ENCODE measurements at regions not wholly inside any gene's neighbourhood (a gene's known extent, or its start where the extent isn't known, plus 50 kb on each side); places are given as distances from the start of the nearest gene placed in this dataset.
"Not testable (repeated sequence)": the region's sequence is repeated elsewhere in the genome, so short reads cannot be mapped to it uniquely, and the experiment has no call there.

- no peaks in the 10 kb centered on the region for H3K36me3 Mint-ChIP-seq (ENCODE audit: low read depth)
- no peak overlapping the region for H3K27ac Mint-ChIP-seq
- ChIA-PET CTCF (no interaction called here), POLR2A (no interaction called here)
- no peaks in the 10 kb centered on the region for H3K27me3 Mint-ChIP-seq
- no peaks in the 10 kb centered on the region for H3K9me3 Mint-ChIP-seq
- DNase-seq = no peak
- no peak overlapping the region for H3K4me3 Mint-ChIP-seq
- no peaks in the 10 kb centered on the region for H3K4me1 Mint-ChIP-seq
Observed at GRCh38 chr18:43757273-43757672, 480.0 kb upstream of the SYT4 start.

GRCh38 chr18:43758734-43759133, 481.4 kb upstream of the SYT4 start:
- CTCF ChIA-PET = no interaction called here
- no peak overlapping the region for H3K4me3 Mint-ChIP-seq
- no peak for DNase-seq
- H3K9me3 Mint-ChIP-seq = peaks cover 3% of the 10 kb centered on the region
- H3K27ac Mint-ChIP-seq = no peak overlapping the region
- H3K36me3 Mint-ChIP-seq (ENCODE audit: low read depth) = no peaks in the 10 kb centered on the region
- H3K27me3 Mint-ChIP-seq = no peaks in the 10 kb centered on the region
- no peaks in the 10 kb centered on the region for H3K4me1 Mint-ChIP-seq
- POLR2A ChIA-PET = no interaction called here

GRCh38 chr18:43760010-43760409, 482.7 kb upstream of the SYT4 start:
- POLR2A ChIA-PET = no interaction called here
- Mint-ChIP-seq H3K27me3 (no peaks in the 10 kb centered on the region), H3K27ac (no peak overlapping the region), H3K36me3 (ENCODE audit: low read depth) (no peaks in the 10 kb centered on the region), H3K4me1 (no peaks in the 10 kb centered on the region), H3K9me3 (peaks cover 3% of the 10 kb centered on the region), H3K4me3 (no peak overlapping the region)
- no peak for DNase-seq
- CTCF ChIA-PET = no interaction called here

- no peaks in the 10 kb centered on the region for H3K36me3 Mint-ChIP-seq (ENCODE audit: low read depth)
- H3K27ac Mint-ChIP-seq = no peak overlapping the region
- no peak for DNase-seq
- H3K27me3 Mint-ChIP-seq = no peaks in the 10 kb centered on the region
- ChIA-PET POLR2A (no interaction called here), CTCF (no interaction called here)
- H3K9me3 Mint-ChIP-seq = peaks cover 4% of the 10 kb centered on the region
- H3K4me1 Mint-ChIP-seq = no peaks in the 10 kb centered on the region
- no peak overlapping the region for H3K4me3 Mint-ChIP-seq
Observed at GRCh38 chr18:43772907-43773306, 495.6 kb upstream of the SYT4 start.

- H3K27me3 Mint-ChIP-seq = no peaks in the 10 kb centered on the region
- ChIA-PET POLR2A (no interaction called here), CTCF (no interaction called here)
- H3K36me3 Mint-ChIP-seq (ENCODE audit: low read depth) = no peaks in the 10 kb centered on the region
- no peaks in the 10 kb centered on the region for H3K4me1 Mint-ChIP-seq
- DNase-seq = no peak
- no peak overlapping the region for H3K4me3 Mint-ChIP-seq
- H3K9me3 Mint-ChIP-seq = no peaks in the 10 kb centered on the region
- H3K27ac Mint-ChIP-seq = no peak overlapping the region
Observed at GRCh38 chr18:43774497-43774896, 497.2 kb upstream of the SYT4 start.

GRCh38 chr18:43775591-43775990, 498.3 kb upstream of the SYT4 start:
- Mint-ChIP-seq H3K27ac (no peak overlapping the region), H3K4me1 (no peaks in the 10 kb centered on the region), H3K27me3 (no peaks in the 10 kb centered on the region), H3K4me3 (no peak overlapping the region), H3K36me3 (ENCODE audit: low read depth) (no peaks in the 10 kb centered on the region), H3K9me3 (no peaks in the 10 kb centered on the region)
- ChIA-PET POLR2A (no interaction called here), CTCF (no interaction called here)
- DNase-seq = no peak

- ChIA-PET CTCF (no interaction called here), POLR2A (no interaction called here)
- Mint-ChIP-seq H3K27ac (no peak overlapping the region), H3K36me3 (ENCODE audit: low read depth) (no peaks in the 10 kb centered on the region), H3K9me3 (no peaks in the 10 kb centered on the region), H3K4me1 (no peaks in the 10 kb centered on the region), H3K4me3 (no peak overlapping the region), H3K27me3 (no peaks in the 10 kb centered on the region)
- no peak for DNase-seq
Observed at GRCh38 chr18:43776997-43777396, 499.7 kb upstream of the SYT4 start.

- H3K36me3 Mint-ChIP-seq (ENCODE audit: low read depth) = no peaks in the 10 kb centered on the region
- ChIA-PET CTCF (no interaction called here), POLR2A (no interaction called here)
- no peak overlapping the region for H3K4me3 Mint-ChIP-seq
- no peaks in the 10 kb centered on the region for H3K4me1 Mint-ChIP-seq
- no peak overlapping the region for H3K27ac Mint-ChIP-seq
- no peaks in the 10 kb centered on the region for H3K27me3 Mint-ChIP-seq
- no peak for DNase-seq
- H3K9me3 Mint-ChIP-seq = no peaks in the 10 kb centered on the region
Observed at GRCh38 chr18:43777636-43778304, 500.5 kb upstream of the SYT4 start.

GRCh38 chr18:43780782-43781340, 503.6 kb upstream of the SYT4 start:
- Mint-ChIP-seq H3K9me3 (peaks cover 3% of the 10 kb centered on the region), H3K27me3 (no peaks in the 10 kb centered on the region), H3K36me3 (ENCODE audit: low read depth) (no peaks in the 10 kb centered on the region), H3K4me1 (no peaks in the 10 kb centered on the region), H3K4me3 (no peak overlapping the region), H3K27ac (no peak overlapping the region)
- CTCF ChIA-PET = no interaction called here
- DNase-seq = no peak
- POLR2A ChIA-PET = no interaction called here

- no peak overlapping the region for H3K4me3 Mint-ChIP-seq
- H3K36me3 Mint-ChIP-seq (ENCODE audit: low read depth) = no peaks in the 10 kb centered on the region
- ChIA-PET CTCF (no interaction called here), POLR2A (no interaction called here)
- DNase-seq = no peak
- H3K27me3 Mint-ChIP-seq = no peaks in the 10 kb centered on the region
- no peak overlapping the region for H3K27ac Mint-ChIP-seq
- peaks cover 3% of the 10 kb centered on the region for H3K9me3 Mint-ChIP-seq
- no peaks in the 10 kb centered on the region for H3K4me1 Mint-ChIP-seq
Observed at GRCh38 chr18:43785158-43785557, 507.9 kb upstream of the SYT4 start.

GRCh38 chr18:43786893-43787292, 509.6 kb upstream of the SYT4 start:
- POLR2A ChIA-PET = no interaction called here
- no peak for DNase-seq
- no peaks in the 10 kb centered on the region for H3K27me3 Mint-ChIP-seq
- no peaks in the 10 kb centered on the region for H3K36me3 Mint-ChIP-seq (ENCODE audit: low read depth)
- peaks cover 3% of the 10 kb centered on the region for H3K9me3 Mint-ChIP-seq
- CTCF ChIA-PET = no interaction called here
- H3K4me3 Mint-ChIP-seq = no peak overlapping the region
- H3K4me1 Mint-ChIP-seq = no peaks in the 10 kb centered on the region
- no peak overlapping the region for H3K27ac Mint-ChIP-seq

- DNase-seq; H3K36me3 Mint-ChIP-seq (ENCODE audit: low read depth); H3K4me3 Mint-ChIP-seq; POLR2A ChIA-PET; H3K27ac Mint-ChIP-seq; H3K27me3 Mint-ChIP-seq; CTCF ChIA-PET; H3K4me1 Mint-ChIP-seq; H3K9me3 Mint-ChIP-seq: not testable (repeated sequence)
Observed at GRCh38 chr18:43787721-43788120, 510.4 kb upstream of the SYT4 start.

GRCh38 chr18:43789234-43790000, 512.1 kb upstream of the SYT4 start:
- Mint-ChIP-seq H3K27me3 (no peaks in the 10 kb centered on the region), H3K9me3 (no peaks in the 10 kb centered on the region), H3K4me1 (no peaks in the 10 kb centered on the region), H3K36me3 (ENCODE audit: low read depth) (no peaks in the 10 kb centered on the region), H3K27ac (no peak overlapping the region), H3K4me3 (no peak overlapping the region)
- no peak for DNase-seq
- CTCF ChIA-PET = no interaction called here
- POLR2A ChIA-PET = no interaction called here

GRCh38 chr18:43793910-43794309, 516.6 kb upstream of the SYT4 start:
- H3K4me3 Mint-ChIP-seq = no peak overlapping the region
- H3K27ac Mint-ChIP-seq = no peak overlapping the region
- no peaks in the 10 kb centered on the region for H3K36me3 Mint-ChIP-seq (ENCODE audit: low read depth)
- H3K9me3 Mint-ChIP-seq = no peaks in the 10 kb centered on the region
- no peak for DNase-seq
- ChIA-PET CTCF (no interaction called here), POLR2A (no interaction called here)
- H3K4me1 Mint-ChIP-seq = no peaks in the 10 kb centered on the region
- H3K27me3 Mint-ChIP-seq = no peaks in the 10 kb centered on the region
